Ovary (tissue), 7 donors: ENCODE measurements at regions not wholly inside any gene's neighbourhood (a gene's known extent, or its start where the extent isn't known, plus 50 kb on each side); places are given as distances from the start of the nearest gene placed in this dataset.
"Not testable (repeated sequence)": the region's sequence is repeated elsewhere in the genome, so short reads cannot be mapped to it uniquely, and the experiment has no call there.

Experiments
- DNase-seq, 5 donors: peaks; one replicate each; pipeline ENCODE4 v3.0.0-alpha.2; 2019 to 2020
- H3K27ac ChIP-seq, 2 donors: fragments of 200-600 bp; one replicate each; pipeline versions ENCODE4 v1.5.1 to v1.8.0; 2019 to 2022
- H3K27me3 ChIP-seq: fragments of 200-600 bp; one replicate; pipeline ENCODE4 v1.8.0; 2022
- H3K36me3 ChIP-seq: fragments of 200-600 bp; sonication (generic); one replicate; pipeline ENCODE4 v1.5.1; 2019
- H3K4me1 ChIP-seq: one replicate; pipeline ENCODE4 v1.8.1; 2013; ENCODE audit warnings: mild to moderate bottlenecking, moderate library complexity; ENCODE audit not compliant: insufficient read depth
- H3K4me3 ChIP-seq: fragments of 200-600 bp; sonication (generic); one replicate; pipeline ENCODE4 v1.5.1; 2017
- H3K9me3 ChIP-seq, 2 donors: fragments of 200-600 bp in 1 of 2; sonication (generic) in 1 of 2; one replicate each; pipeline versions ENCODE4 v1.5.1 to v1.8.1; 2013 to 2019; ENCODE audit warnings: mild to moderate bottlenecking in 1 of 2, moderate library complexity in 1 of 2
- EP300 ChIP-seq: sonication (generic); formaldehyde crosslinking; IDR thresholded peaks from one replicate; pipeline ENCODE4 v1.6.1; 2017; ENCODE audit warnings: antibody characterized with exemption
- POLR2A ChIP-seq: fragments of 450-650 bp; IDR thresholded peaks from one replicate; pipeline ENCODE4 v1.6.1; 2017; ENCODE audit warnings: antibody characterized with exemption, mild to moderate bottlenecking, moderate library complexity
- WGBS, 3 donors: extraction: QIAGEN DNeasy Blood & Tissue Kit in 1 of 3; methylation state at CpG; one replicate each; pipeline versions ENCODE4 v1.1.5 to v1.1.7; 2013 to 2017; 5-methylcytosine and 5-hydroxymethylcytosine counted together
- intact Hi-C, 4 donors: fragments of 100-400 bp; cut with DNase I; formaldehyde crosslinking; loops; one replicate each; pipeline versions ENCODE4 v1.11.0 to v1.15.1; 2022 to 2023
- TF ChIP-seq, protein P1 (sequence below), 3 donors: fragments of 450-650 bp in 2 of 3; fragments of 200-600 bp in 1 of 3; IDR thresholded peaks; one replicate each; pipeline versions ENCODE4 v1.5.1 to v1.8.0; 2016 to 2022; ENCODE audit warnings: antibody characterized with exemption in 3 of 3, mild to moderate bottlenecking in 1 of 3
- donor health status: DM: no; HTN: no; CAD: no; lungs with moderate emphysema.
- donor health status: DM: no; HTN: no; CAD: no.
- donor health status: Bipolar disorder and iron deficiency.
- donor health status: DM: no; HTN: no; CAD: no.
- donor health status: DM: yes; HTN: yes; CAD: no.

DNA sequence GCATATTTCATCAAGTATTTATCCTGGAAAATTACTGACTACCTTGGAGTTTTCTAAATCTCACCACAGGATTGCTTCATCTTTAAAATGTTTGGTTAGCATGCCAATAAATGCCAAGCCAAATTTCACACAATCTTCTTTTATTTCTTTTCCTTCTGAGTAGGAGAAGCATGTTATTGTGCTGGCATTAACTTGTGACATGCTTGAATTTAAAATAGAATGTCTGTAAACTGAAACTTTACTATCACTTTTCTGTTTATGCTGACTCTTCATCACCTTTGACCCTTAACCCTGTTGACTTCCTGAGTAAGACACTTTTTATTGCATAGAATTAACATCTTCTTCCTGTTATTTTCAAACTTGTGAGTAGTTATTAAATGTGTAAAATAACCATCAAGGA is 56.2 kb upstream of the LRRTM4 start:
- Histone ChIP-seq H3K36me3 (no peaks in the 10 kb centered on the region), H3K27me3 (no peaks in the 10 kb centered on the region), H3K9me3 (no peaks in the 10 kb centered on the region), H3K4me1 (no peaks in the 10 kb centered on the region), H3K27ac (no peak overlapping the region), H3K4me3 (no peak overlapping the region)
- TF ChIP-seq POLR2A (no peak), EP300 (no peak)
- TF ChIP-seq, protein P1, sequence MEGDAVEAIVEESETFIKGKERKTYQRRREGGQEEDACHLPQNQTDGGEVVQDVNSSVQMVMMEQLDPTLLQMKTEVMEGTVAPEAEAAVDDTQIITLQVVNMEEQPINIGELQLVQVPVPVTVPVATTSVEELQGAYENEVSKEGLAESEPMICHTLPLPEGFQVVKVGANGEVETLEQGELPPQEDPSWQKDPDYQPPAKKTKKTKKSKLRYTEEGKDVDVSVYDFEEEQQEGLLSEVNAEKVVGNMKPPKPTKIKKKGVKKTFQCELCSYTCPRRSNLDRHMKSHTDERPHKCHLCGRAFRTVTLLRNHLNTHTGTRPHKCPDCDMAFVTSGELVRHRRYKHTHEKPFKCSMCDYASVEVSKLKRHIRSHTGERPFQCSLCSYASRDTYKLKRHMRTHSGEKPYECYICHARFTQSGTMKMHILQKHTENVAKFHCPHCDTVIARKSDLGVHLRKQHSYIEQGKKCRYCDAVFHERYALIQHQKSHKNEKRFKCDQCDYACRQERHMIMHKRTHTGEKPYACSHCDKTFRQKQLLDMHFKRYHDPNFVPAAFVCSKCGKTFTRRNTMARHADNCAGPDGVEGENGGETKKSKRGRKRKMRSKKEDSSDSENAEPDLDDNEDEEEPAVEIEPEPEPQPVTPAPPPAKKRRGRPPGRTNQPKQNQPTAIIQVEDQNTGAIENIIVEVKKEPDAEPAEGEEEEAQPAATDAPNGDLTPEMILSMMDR (IDR thresholded peaks at IDR 0.05) = no peak
- DNase-seq = no peak
- intact Hi-C loops = no loop called here

DNA sequence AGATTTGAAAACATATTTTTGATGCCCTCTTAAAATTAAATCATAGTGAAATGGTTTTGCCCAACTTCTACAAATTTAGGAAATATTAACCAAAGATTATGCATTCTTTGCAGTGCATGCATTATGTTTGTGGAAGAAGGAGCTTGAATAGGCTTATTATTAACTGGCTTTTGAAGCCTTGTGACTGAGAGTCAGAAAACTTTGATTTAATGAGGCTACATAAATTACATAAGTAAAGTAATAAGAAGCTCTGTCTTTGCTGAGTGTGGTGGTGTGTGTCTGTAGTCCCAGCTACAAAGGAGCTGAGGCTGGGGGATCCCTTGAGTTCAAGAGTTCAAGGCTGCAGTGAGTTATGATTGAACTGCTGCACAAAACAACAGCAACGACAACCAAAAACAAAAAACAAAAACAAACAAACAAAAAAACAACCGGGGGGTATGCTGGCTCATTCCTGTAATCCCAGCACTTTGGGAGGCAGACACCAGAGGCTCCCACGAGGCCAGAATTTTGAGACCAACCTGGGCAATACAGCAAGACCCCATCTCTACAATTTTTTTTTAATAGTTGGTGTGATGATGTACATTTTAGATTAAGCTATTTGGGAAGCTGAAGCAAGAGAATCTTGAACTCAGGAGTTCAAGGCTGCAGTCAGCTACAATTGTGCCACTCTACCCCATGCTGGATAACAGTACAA is 57.0 kb upstream of the LRRTM4 start:
- intact Hi-C loops = no loop called here

DNA sequence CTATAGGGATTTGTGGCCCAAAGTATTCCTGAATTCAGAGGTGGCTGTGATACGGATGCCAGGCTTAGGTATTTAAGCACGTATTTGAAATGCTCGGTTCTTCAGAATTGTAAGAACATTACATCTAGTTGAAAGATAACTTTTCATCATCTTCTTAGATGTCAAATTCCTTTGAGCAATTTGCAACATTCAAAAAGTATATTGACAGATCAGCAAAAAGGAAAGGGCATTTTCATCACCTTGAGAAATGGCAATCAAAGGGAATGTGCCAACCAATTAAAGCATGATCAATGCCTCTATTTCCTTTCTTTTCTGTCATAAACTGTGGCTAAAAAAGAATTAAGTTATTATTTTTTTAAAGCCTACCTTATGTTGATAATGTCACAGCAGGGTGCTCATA is 66.3 kb upstream of the LRRTM4 start:
- Histone ChIP-seq H3K4me3 (no peak overlapping the region), H3K4me1 (no peaks in the 10 kb centered on the region), H3K27me3 (no peaks in the 10 kb centered on the region), H3K9me3 (no peaks in the 10 kb centered on the region), H3K27ac (no peak overlapping the region), H3K36me3 (no peaks in the 10 kb centered on the region)
- WGBS, 3 donors = 83 to 89% (median 87%) methylated on average over 3 of the region's 3 CpGs
- intact Hi-C loops = no loop called here
- TF ChIP-seq POLR2A = no peak
- TF ChIP-seq EP300 = no peak
- TF ChIP-seq, protein P1 (IDR thresholded peaks at IDR 0.05) = no peak
- DNase-seq = no peak

More for the DNA sequence above, 57.0 kb upstream of the LRRTM4 start:
- Histone ChIP-seq H3K4me1 (no peaks in the 10 kb centered on the region), H3K27me3 (no peaks in the 10 kb centered on the region), H3K9me3 (no peaks in the 10 kb centered on the region), H3K4me3 (no peak overlapping the region), H3K36me3 (no peaks in the 10 kb centered on the region), H3K27ac (no peak overlapping the region)
- TF ChIP-seq, protein P1 (IDR thresholded peaks at IDR 0.05) = no peak
- no peak for TF ChIP-seq POLR2A
- no peak for TF ChIP-seq EP300
- DNase-seq = no peak
- 53 to 60% (median 54%) methylated on average over 3 of the region's 3 CpGs for WGBS, 3 donors

DNA sequence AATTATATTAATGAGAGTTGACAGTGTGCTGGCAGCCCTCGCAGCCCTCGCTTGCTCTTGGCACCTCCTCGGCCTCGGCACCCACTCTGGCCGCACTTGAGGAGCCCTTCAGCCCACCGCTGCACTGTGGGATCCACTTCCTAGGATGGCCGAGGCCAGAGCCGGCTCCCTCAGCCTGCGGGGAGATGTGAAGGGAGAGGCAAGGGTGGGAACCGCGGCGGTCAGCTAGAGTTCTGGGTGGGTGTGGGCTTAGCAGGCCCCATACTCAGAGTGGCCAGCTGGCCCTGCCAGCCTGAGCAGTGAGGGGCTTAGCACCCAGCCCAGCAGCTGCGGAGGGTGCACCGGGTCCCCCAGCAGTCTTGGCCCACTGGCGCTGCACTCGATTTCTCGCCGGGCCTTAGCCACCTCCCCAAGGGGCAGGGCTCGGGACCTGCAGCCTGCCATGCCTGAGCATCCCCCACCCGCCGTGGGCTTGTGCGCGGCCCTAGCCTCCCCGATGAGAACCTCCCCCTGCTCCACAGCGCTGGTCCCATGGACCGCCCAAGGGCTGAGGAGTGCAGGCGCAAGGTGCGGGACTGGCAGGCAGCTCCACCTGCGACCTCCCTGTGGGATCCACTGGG is 68.2 kb upstream of the LRRTM4 start:
- Histone ChIP-seq H3K9me3 (no peaks in the 10 kb centered on the region), H3K27ac (no peak overlapping the region), H3K4me3 (no peak overlapping the region), H3K36me3 (no peaks in the 10 kb centered on the region), H3K27me3 (no peaks in the 10 kb centered on the region), H3K4me1 (no peaks in the 10 kb centered on the region)
- 95 to 96% (median 96%) methylated on average over 28 to 29 of the region's 29 CpGs for WGBS, 3 donors
- TF ChIP-seq, protein P1 (IDR thresholded peaks at IDR 0.05) = no peak
- TF ChIP-seq POLR2A (no peak), EP300 (no peak)
- DNase-seq = no peak
- intact Hi-C loops = no loop called here

DNA sequence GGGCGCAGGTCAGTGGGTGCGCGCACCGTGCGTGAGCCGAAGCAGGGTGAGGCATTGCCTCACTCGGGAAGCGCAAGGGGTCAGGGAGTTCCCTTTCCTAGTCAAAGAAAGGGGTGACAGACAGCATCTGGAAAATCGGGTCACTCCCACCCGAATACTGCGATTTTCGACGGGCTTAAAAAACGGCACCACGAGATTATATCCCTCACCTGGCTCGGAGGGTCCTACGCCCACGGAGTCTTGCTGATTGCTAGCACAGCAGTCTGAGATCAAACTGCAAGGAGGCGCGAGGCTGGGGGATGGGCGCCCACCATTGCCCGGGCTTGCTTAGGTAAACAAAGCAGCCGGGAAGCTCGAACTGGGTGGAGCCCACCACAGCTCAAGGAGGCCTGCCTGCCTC is 70.8 kb upstream of the LRRTM4 start:
- DNase-seq, H3K27ac ChIP-seq, H3K9me3 ChIP-seq, H3K4me3 ChIP-seq, H3K27me3 ChIP-seq, H3K36me3 ChIP-seq, H3K4me1 ChIP-seq, intact Hi-C loops: not testable (repeated sequence)
- 78 to 79% (median 79%) methylated on average over 24 of the region's 24 CpGs for WGBS, 3 donors
